HepG2 (cell line): ENCODE measurements at regions not wholly inside any gene's neighbourhood (a gene's known extent, or its start where the extent isn't known, plus 50 kb on each side); places are given as distances from the start of the nearest gene placed in this dataset.

Experiments used
- ATAC-seq: fragments of 200-7000 bp; cut with Tn5 transposase; 3 replicates; pipeline ENCODE4 v1.9.1; 2020; ENCODE audit warnings: mild to moderate bottlenecking, moderate library complexity
- BruUV-seq: library from RNA; stranded (reverse); fragments of 400-500 nt; replicated peaks from 2 replicates; lab custom pipeline; 2021; lab: Mats Ljungman, UMichigan
- CTCF ChIA-PET: fragments of 300-600 bp; formaldehyde crosslinking; extraction: SDS; loops from one replicate; lab custom pipeline; 2021; ENCODE audit warnings: low total read pairs, inconsistent platforms, low intra/inter-chr PET ratio; lab: Yijun Ruan, JAX
- POLR2A ChIA-PET: fragments of 350-600 bp; sonication (Branson Sonifier 250); formaldehyde crosslinking; loops from one replicate; lab custom pipeline; 2020; ENCODE audit warnings: antibody characterized with exemption, inconsistent platforms; lab: Yijun Ruan, JAX
- DNase-seq: peaks from one replicate; pipeline ENCODE4 v3.0.0-alpha.2; 2015; ENCODE audit warnings: low spot score
- FAIRE-seq: peaks from 3 replicates; lab custom pipeline; 2011; peaks lifted over from hg19 to GRCh38; lab: Jason Lieb, UNC
- H2AFZ ChIP-seq: one replicate; pipeline ENCODE4 v1.6.1; 2011; ENCODE audit warnings: low read length, inconsistent platforms
- H3K27ac ChIP-seq: fragments of 300-600 bp; 3 replicates; pipeline ENCODE4 v1.8.0; 2011; ENCODE audit warnings: mixed run types, mild to moderate bottlenecking, mixed read lengths, low read length, inconsistent platforms; ENCODE audit not compliant: insufficient read depth; ENCODE audit errors: extremely low read length
- H3K27me3 ChIP-seq, 2 experiments: fragments of 200-600 bp in 1 of 2; 2 replicates in 1 of 2; 3 replicates in 1 of 2; pipeline versions ENCODE4 v1.6.0 to v1.8.0; 2011; ENCODE audit warnings: low read length in 2 of 2, mild to moderate bottlenecking in 2 of 2, moderate library complexity in 2 of 2, inconsistent platforms in 1 of 2; ENCODE audit not compliant: insufficient read depth in 2 of 2, control insufficient read depth in 1 of 2
- H3K36me3 ChIP-seq, 2 experiments: fragments of 200-600 bp in 1 of 2; replicated peaks in 1 of 2; 2 replicates in 1 of 2; 3 replicates in 1 of 2; pipeline versions ENCODE4 v1.5.1 to v1.8.0; 2011; ENCODE audit warnings: low read length in 2 of 2, inconsistent platforms in 1 of 2; ENCODE audit not compliant: insufficient read depth in 2 of 2, control insufficient read depth in 1 of 2
- H3K4me1 ChIP-seq: 2 replicates; pipeline ENCODE4 v1.5.1; 2012; ENCODE audit warnings: low read length, inconsistent platforms; ENCODE audit not compliant: insufficient read depth
- H3K4me2 ChIP-seq: 2 replicates; pipeline ENCODE4 v1.6.0; 2011; ENCODE audit warnings: low read depth, low read length, inconsistent platforms
- H3K4me3 ChIP-seq, 3 experiments: fragments of 200-600 bp in 1 of 3; sonication (generic), shearing (Covaris generic) in 1 of 3; replicated peaks in 1 of 3; 2 replicates each; pipeline ENCODE4 v1.5.1; 2011 to 2016; ENCODE audit warnings: low read length in 3 of 3, inconsistent platforms in 2 of 3, low read depth in 2 of 3, mild to moderate bottlenecking in 2 of 3, control low read depth in 1 of 3, mixed read lengths in 1 of 3; ENCODE audit not compliant: insufficient read depth in 1 of 3
- H3K79me2 ChIP-seq: one replicate; pipeline ENCODE4 v1.6.1; 2011; ENCODE audit warnings: low read length, inconsistent platforms; ENCODE audit not compliant: insufficient read depth
- H3K9ac ChIP-seq: 2 replicates; pipeline ENCODE4 v1.6.0; 2011; ENCODE audit warnings: mild to moderate bottlenecking, low read depth, low read length, inconsistent platforms; ENCODE audit not compliant: insufficient read depth
- H3K9me3 ChIP-seq: 2 replicates; pipeline ENCODE4 v1.5.1; 2012; ENCODE audit warnings: mild to moderate bottlenecking, low read length
- H4K20me1 ChIP-seq: 2 replicates; pipeline ENCODE4 v1.6.0; 2011; ENCODE audit warnings: inconsistent platforms, mild to moderate bottlenecking, low read length, moderate library complexity; ENCODE audit not compliant: insufficient read depth
- BRF2 ChIP-seq: sonication (generic); formaldehyde crosslinking; IDR thresholded peaks from 2 replicates; pipeline ENCODE4 v1.8.1; 2022; ENCODE audit warnings: mild to moderate bottlenecking, missing genetic modification reagents
- MYC ChIP-seq: sonication (generic); formaldehyde crosslinking; IDR thresholded peaks from 2 replicates; pipeline ENCODE4 v1.9.0; 2021; ENCODE audit warnings: missing genetic modification reagents, borderline replicate concordance
- RAD51 ChIP-seq: fragments of 450-650 bp; IDR thresholded peaks from 2 replicates; pipeline ENCODE4 v1.6.1; 2016; ENCODE audit warnings: borderline replicate concordance
- TCF12 ChIP-seq, 2 experiments: fragments of 450-650 bp in 1 of 2; sonication (generic) in 1 of 2; formaldehyde crosslinking in 1 of 2; IDR thresholded peaks; 2 replicates each; pipeline versions ENCODE4 v1.6.1 to v1.8.0; 2017 to 2022; ENCODE audit warnings: antibody characterized with exemption in 1 of 2, mild to moderate bottlenecking in 1 of 2, missing genetic modification reagents in 1 of 2, moderate library complexity in 1 of 2
- ZNF414 ChIP-seq: sonication (generic); formaldehyde crosslinking; IDR thresholded peaks from 2 replicates; pipeline ENCODE4 v1.5.0; 2020; ENCODE audit warnings: missing genetic modification reagents
- WGBS: methylation state at CpG from one replicate; pipeline ENCODE4 v1.1.6; 2017; ENCODE audit warnings: low lambda C conversion rate; 5-methylcytosine and 5-hydroxymethylcytosine counted together
- in situ Hi-C: cut with HindIII; loops from 2 replicates; pipeline ENCODE4 v1.10.0; 2017; ENCODE audit warnings: low pct_unique_long_range_greater_than_20kb; ENCODE audit not compliant: extremely low pct_ligation_motif_present
- intact Hi-C: fragments of 100-400 bp; cut with micrococcal nuclease; formaldehyde crosslinking; loops from one replicate; pipeline ENCODE4 v1.10.0; 2022; ENCODE audit not compliant: unreplicated experiment

- no peak for TF ChIP-seq BRF2 (CRISPR knock-in tag)
- TF ChIP-seq, all 625 proteins: peak for 0
These were observed 440.8 kb upstream of the MYT1L start (continued) for GRCh38 chr2:2771721-2772411.

GRCh38 chr2:2769481-2770431 lies 438.7 kb upstream of the MYT1L start:
- BruUV-seq = no TSS peak
- Histone ChIP-seq H3K4me2 (no peak overlapping the region), H3K27me3 (peaks cover 0 to 25% of the 10 kb centered on the region in 2 experiments; a peak in 2 of 5 replicates), H3K9ac (no peak overlapping the region), H4K20me1 (no peaks in the 10 kb centered on the region), H3K36me3 (no peaks in the 10 kb centered on the region), H3K79me2 (no peaks in the 10 kb centered on the region), H2AFZ (no peak overlapping the region), H3K4me3 (no peak overlapping the region), H3K4me1 (no peaks in the 10 kb centered on the region), H3K27ac (no peak overlapping the region), H3K9me3 (no peaks in the 10 kb centered on the region)
- POLR2A ChIA-PET = no interaction called here
- CTCF ChIA-PET = no interaction called here
- intact Hi-C loops = loop anchor here (5.0 kb wide), 1 partner anchor 1177 kb away; no protein-coding TSS in a partner anchor
- 65% methylated on average over 26 of the region's 28 CpGs for WGBS
- peak; percentile 86 for ATAC-seq
- TF ChIP-seq ZNF414 (CRISPR knock-in tag) (no peak), TCF12 (IDR thresholded peaks at IDR 0.05) (no peak), TCF12 (CRISPR knock-in tag; IDR thresholded peaks at IDR 0.05) (no peak), MYC (0 out of 2 replicates have a peak, but pooled peaks have one; percentile 15), RAD51 (no peak)
- FAIRE-seq = no peak
- DNase-seq = no peak
- in situ Hi-C loops = no loop called here
